GM12892 (cell line): ENCODE measurements at regions not wholly inside any gene's neighbourhood (a gene's known extent, or its start where the extent isn't known, plus 50 kb on each side); places are given as distances from the start of the nearest gene placed in this dataset.

ENCODE experiments used
- POLR2AphosphoS5 ChIP-seq: IDR thresholded peaks from 2 replicates; pipeline ENCODE4 v1.6.1; 2011; ENCODE audit warnings: low read depth, low read length, control low read depth
- TAF1 ChIP-seq: IDR thresholded peaks from 2 replicates; pipeline ENCODE4 v1.6.1; 2011; ENCODE audit warnings: low read depth, mild to moderate bottlenecking, control low read depth, low read length, borderline replicate concordance

- TF ChIP-seq POLR2AphosphoS5 (no peak), TAF1 (no peak)
Observed at GRCh38 chr7:96441436-96442084, 119.7 kb upstream of the SLC25A13 start.
